Fibroblast of skin of scalp (primary cell): ENCODE measurements at regions not wholly inside any gene's neighbourhood (a gene's known extent, or its start where the extent isn't known, plus 50 kb on each side); places are given as distances from the start of the nearest gene placed in this dataset.

Experiments
- DNase-seq: peaks from one replicate; pipeline ENCODE4 v3.0.0-alpha.2; 2013

GRCh38 chr10:44326474-44327030 lies 58.3 kb downstream of the CXCL12 start:
- DNase-seq, result no peak

DNA sequence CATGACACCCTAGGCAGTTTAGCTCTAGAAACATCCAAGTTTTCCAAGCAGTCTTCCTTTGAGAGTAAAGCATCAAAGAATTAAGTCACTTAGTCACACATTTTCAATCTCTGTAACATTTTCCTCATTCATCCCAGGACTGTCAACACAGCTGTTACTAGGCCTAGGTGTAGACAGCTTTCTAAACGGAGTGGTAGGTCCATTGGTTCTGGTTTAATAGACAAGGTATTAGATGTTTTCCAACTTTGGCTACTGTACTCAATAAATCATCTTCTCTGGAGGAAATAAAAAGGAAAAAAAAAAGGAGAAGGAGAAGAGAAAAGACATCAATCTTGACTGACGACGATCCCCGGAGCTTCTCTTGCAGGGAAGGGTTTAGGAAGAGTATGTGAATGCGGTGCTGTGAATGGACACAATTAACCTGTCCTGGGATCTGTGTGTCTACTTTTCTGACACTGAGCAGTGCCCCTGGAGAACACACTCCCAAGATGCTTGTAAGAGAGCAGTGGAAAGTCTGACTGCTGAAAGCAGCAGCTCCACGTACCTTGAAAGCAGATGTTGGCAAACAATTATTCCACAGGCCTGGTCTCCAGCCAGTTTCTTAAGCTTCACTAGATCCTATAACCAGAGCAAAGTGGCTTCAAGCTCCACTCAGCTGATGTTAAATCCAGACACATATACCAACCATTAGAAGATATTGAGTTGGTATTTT lies 59.1 kb downstream of the CXCL12 start:
- no peak for DNase-seq

DNA sequence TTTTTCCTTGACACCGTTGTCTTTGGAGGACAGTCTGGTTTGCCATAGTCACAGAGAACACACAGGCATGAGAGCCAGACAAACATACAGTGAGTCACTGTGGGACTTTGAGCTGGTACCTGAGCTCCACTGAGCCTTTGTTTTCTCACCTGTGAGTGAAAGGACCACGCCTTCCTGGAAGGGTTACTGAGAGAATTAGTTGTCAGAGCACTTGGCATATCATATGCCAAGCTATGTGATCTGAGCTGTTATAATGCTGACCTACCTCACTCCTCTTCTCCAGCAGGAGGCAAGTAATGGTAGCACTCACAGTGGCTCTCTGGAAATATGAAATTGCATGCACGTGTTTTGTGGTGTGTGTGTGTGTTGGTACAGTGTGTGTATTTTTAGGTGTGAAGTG lies 59.7 kb downstream of the CXCL12 start:
- no peak for DNase-seq

- no peak for DNase-seq
Measured at GRCh38 chr10:44323838-44324237, 61.1 kb downstream of the CXCL12 start.

DNA sequence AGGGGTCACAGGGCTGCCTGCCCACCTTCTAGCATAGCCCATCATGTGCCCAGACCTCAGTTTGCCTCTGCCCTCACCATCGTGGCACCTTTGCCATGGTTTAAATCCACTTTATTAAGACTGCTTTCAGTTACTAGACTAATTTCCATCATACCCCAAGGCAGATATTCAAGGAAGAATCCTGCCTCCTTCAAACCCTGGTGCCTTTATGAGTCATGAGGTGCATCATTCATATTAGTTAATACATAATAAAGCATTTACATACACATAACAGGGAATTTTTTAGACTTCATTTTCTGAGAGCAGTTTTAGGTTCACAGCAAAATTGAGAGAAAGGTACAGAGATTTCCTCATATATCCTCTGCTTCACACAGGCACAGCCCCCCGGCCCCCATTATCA lies 62.8 kb downstream of the CXCL12 start:
- no peak for DNase-seq

GRCh38 chr10:44320756-44321155 lies 64.1 kb downstream of the CXCL12 start:
- DNase-seq, result no peak

- DNase-seq, result no peak
Measured at GRCh38 chr10:44317856-44318255, 67.0 kb downstream of the CXCL12 start.

DNA sequence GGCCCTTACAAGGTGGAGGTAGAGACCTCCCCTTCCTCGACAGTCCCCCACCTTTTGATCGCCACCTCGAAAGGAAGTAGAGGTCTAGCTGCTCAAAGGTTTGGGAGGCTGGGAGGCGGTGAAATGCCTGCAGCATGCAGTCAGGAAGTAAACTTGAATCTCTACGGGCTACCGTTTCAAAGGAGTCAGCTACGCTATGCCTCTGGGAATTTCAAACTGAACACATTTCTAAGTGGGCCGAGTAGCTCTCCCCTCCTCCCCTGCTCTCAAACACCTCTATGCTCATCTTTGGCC lies 68.0 kb downstream of the CXCL12 start:
- DNase-seq, result no peak

- DNase-seq, result no peak
Measured at GRCh38 chr10:44316187-44316921, 68.5 kb downstream of the CXCL12 start.

DNA sequence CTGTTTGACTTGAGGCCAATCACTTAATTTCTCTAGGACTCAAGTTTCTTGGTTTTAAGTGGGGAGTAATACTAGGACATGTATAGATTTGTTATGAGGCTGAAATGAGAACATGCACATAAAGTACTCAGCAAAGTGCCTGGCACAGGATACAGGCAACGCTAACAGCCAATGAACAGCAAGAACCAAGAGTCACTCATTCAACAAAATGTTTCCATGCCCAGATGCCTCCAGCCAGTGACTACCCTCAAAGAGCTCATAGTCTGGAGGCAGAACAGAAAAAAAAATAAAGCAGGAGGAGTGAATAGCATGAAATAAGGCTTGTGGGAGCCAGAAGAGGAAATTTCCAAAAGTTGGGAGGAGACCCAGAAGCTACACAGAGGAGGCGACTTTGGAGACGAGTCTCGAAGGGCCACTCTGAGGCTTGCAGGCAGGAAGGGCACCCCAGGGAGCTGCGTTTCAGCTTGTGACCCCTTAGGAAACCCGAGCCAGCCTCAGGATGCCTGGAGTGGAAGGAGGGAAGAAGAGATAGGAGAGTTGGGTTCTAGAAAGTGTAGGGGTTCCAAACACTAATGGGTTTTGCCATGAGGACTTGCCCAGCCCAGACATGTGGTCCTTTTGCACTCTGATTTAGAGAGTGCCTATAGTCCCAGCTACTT lies 70.0 kb downstream of the CXCL12 start:
- no peak for DNase-seq

- DNase-seq, result no peak
Measured at GRCh38 chr10:44313761-44314165, 71.1 kb downstream of the CXCL12 start.

DNA sequence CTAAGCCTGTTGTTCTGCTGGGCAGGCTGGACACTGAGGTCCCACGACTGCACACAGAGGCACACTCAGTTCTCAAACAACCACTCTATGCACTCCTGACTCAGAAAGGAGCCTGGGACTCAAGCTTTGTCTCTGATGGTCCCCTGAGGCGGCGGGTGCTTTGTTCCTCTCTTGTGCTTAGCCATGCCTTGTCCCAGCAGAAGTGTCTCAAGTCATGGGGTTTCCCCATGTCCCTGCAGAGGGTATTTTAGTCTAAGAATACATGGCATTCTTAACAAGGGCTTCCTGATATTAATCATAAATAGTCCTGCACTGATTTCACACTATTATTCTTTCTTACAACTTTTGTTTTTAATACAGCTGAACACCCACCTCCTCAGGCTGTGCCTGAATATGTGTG lies 72.5 kb downstream of the CXCL12 start:
- no peak for DNase-seq

- no peak for DNase-seq
Measured at GRCh38 chr10:44311563-44312051, 73.3 kb downstream of the CXCL12 start.

GRCh38 chr10:44310762-44311562 lies 73.9 kb downstream of the CXCL12 start:
- peak; percentile 73 for DNase-seq

DNA sequence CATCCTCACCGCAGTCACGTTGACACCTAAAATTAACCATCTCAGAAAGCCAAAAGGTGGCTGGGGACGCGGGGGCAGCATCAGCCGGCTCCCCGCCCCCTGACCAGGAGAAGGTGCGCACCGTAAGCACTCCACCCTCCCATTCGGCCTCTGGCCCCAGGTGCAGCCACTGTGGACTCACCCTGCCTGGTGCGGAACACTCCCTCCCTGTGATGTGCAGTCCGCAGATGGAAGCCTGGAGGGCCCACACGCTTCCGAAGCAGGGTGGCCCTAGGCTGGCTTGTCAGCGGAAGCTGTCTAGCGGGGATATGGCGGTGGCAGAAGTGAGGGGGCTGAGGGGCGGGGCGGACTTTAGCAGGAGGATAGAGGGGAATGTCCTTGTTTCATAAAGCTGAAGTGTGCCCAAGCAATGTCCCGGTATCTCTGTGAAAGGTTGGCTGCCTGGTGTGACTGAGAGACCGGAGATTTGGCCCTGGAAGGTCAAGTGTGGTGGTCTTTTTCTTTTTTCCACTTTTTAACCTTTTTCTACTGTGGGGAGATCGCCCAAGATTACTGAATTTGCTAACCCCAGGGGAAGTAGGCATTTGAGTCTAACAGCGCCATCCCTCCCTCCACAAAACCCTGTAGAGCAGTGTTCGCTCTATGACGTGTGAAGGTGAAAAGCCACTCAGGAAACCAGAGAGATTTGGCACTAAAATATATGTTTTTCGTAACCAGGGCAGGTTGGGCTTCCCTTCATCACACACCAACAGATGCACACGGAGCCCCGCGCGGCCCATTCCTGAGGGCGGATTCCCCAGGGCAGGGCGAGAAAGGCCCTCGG lies 74.7 kb downstream of the CXCL12 start:
- DNase-seq, result no peak

DNA sequence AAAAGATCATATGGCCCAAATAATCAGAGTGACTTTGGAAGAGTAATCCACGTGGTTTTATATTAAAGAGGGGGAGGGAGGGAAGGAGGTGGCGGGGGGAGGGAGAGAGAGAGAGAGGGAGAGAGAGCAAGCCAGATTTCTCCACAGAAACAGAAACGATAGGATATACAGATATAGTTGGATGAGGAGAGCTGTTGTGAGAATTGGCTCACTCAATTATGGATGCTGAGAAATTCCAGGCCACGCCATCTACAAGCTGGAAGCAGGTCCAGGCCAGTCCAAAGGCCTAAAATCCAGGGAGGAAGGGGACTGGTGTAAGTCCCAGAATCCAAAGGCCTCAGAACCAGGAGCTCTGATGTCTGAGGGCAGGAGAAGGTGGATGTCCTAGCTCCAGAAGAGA lies 75.5 kb downstream of the CXCL12 start:
- DNase-seq, result no peak

- no peak for DNase-seq
Measured at GRCh38 chr10:44308935-44309334, 76.0 kb downstream of the CXCL12 start.

DNA sequence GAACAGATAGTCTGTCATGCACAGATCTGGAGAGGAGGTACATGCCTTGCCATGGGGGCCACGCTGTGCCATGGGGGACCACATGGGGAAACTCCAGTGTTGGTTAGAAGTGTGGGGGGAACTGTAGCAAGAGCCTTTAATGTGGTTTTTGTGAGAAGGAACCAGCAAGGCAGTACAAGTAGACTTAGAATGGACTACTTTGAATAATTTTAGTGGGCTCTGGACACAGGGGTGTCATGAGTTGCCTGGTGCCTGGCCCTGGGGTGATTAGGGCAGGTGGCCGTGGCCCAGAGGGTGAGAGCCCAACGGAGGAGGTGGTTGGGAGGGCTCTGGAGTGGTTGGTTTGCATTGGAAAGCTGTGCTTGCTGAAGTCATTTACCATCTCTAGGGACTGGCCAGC lies 77.2 kb downstream of the CXCL12 start:
- no peak for DNase-seq

DNA sequence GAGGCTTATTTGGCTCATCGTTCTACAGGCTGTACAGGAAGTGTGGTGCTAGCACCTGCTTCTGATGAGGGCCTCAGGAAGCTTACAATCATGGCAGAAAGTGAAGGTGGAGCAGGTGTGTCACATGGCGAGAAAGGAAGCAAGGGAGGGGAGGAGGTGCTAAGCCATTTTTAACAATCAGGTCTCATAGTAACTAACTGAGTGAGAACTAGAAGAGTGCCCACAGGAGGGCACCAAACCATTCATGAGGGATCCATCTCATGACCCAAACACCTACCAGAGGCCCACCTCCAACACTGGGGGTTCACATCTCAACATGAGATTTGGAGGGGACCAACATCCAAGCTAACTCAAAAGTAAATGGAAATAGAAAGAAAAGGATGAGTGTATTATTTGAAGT lies 78.1 kb downstream of the CXCL12 start:
- peak; percentile 26 for DNase-seq

GRCh38 chr10:44306147-44306710 lies 78.7 kb downstream of the CXCL12 start:
- DNase-seq, result peak; percentile 66

- no peak for DNase-seq
Measured at GRCh38 chr10:44301781-44302355, 83.0 kb downstream of the CXCL12 start.
